HEK293T (cell line): ENCODE measurements at regions not wholly inside any gene's neighbourhood (a gene's known extent, or its start where the extent isn't known, plus 50 kb on each side); places are given as distances from the start of the nearest gene placed in this dataset.

Experiments
- CTCF ChIA-PET: fragments of 350-600 bp; formaldehyde crosslinking; extraction: SDS; loops from one replicate; lab custom pipeline; 2021; ENCODE audit warnings: antibody characterized with exemption, inconsistent platforms; lab: Yijun Ruan, JAX
- POLR2A ChIA-PET: fragments of 350-600 bp; formaldehyde crosslinking; extraction: SDS; loops from one replicate; lab custom pipeline; 2020; ENCODE audit warnings: antibody characterized with exemption, inconsistent platforms; lab: Yijun Ruan, JAX
- DNase-seq: peaks from one replicate; pipeline ENCODE4 v3.0.0; 2012; ENCODE audit warnings: mixed read lengths; ENCODE audit errors: extremely low spot score
- ARNT ChIP-seq: fragments of 450-650 bp; IDR thresholded peaks from 2 replicates; pipeline ENCODE4 v1.6.1; 2017; ENCODE audit warnings: mild to moderate bottlenecking
- BHLHE40 ChIP-seq: fragments of 450-650 bp; IDR thresholded peaks from 2 replicates; pipeline ENCODE4 v1.6.1; 2016; ENCODE audit warnings: mild to moderate bottlenecking, moderate library complexity, borderline replicate concordance
- CTBP1 ChIP-seq: fragments of 450-650 bp; IDR thresholded peaks from 2 replicates; pipeline ENCODE4 v1.6.1; 2016; ENCODE audit warnings: borderline replicate concordance
- ELF4 ChIP-seq: fragments of 450-650 bp; IDR thresholded peaks from 2 replicates; pipeline ENCODE4 v1.6.1; 2017; ENCODE audit warnings: antibody characterized with exemption
- FOXA1 ChIP-seq: fragments of 450-650 bp; IDR thresholded peaks from 2 replicates; pipeline ENCODE4 v1.6.1; 2016; ENCODE audit warnings: mild to moderate bottlenecking
- FOXK2 ChIP-seq: fragments of 450-650 bp; IDR thresholded peaks from 2 replicates; pipeline ENCODE4 v1.6.1; 2016; ENCODE audit warnings: mild to moderate bottlenecking
- FOXM1 ChIP-seq: fragments of 450-650 bp; IDR thresholded peaks from 2 replicates; pipeline ENCODE4 v1.6.1; 2017; ENCODE audit warnings: mild to moderate bottlenecking, borderline replicate concordance
- HDGF ChIP-seq: fragments of 450-650 bp; IDR thresholded peaks from 2 replicates; pipeline ENCODE4 v1.6.1; 2017; ENCODE audit warnings: antibody characterized with exemption, borderline replicate concordance
- L3MBTL2 ChIP-seq: fragments of 450-650 bp; conservative IDR thresholded peaks from 2 replicates; pipeline ENCODE4 v1.6.1; 2016; ENCODE audit warnings: mild to moderate bottlenecking
- LEF1 ChIP-seq: fragments of 450-650 bp; IDR thresholded peaks from 2 replicates; pipeline ENCODE4 v1.6.1; 2017; ENCODE audit warnings: mild to moderate bottlenecking, borderline replicate concordance
- NFRKB ChIP-seq: fragments of 450-650 bp; IDR thresholded peaks from 2 replicates; pipeline ENCODE4 v1.6.1; 2016; ENCODE audit warnings: mild to moderate bottlenecking, moderate library complexity
- PKNOX1 ChIP-seq: fragments of 450-650 bp; IDR thresholded peaks from 2 replicates; pipeline ENCODE4 v1.6.1; 2016
- SP1 ChIP-seq: fragments of 450-650 bp; IDR thresholded peaks from 2 replicates; pipeline ENCODE4 v1.6.1; 2017
- SUZ12 ChIP-seq: fragments of 450-650 bp; IDR thresholded peaks from 2 replicates; pipeline ENCODE4 v1.6.1; 2016; ENCODE audit warnings: mild to moderate bottlenecking
- TARDBP ChIP-seq: fragments of 450-650 bp; IDR thresholded peaks from 2 replicates; pipeline ENCODE4 v1.6.1; 2016
- ZNF384 ChIP-seq: fragments of 450-650 bp; IDR thresholded peaks from 2 replicates; pipeline ENCODE4 v1.6.1; 2016

GRCh38 chr2:12087671-12088380 is 341.4 kb downstream of the LPIN1 start:
- no peak for DNase-seq
- POLR2A ChIA-PET, result no interaction called here
- CTCF ChIA-PET, result no interaction called here
- TF ChIP-seq SUZ12, result no peak
- no peak for TF ChIP-seq ZNF384
- TF ChIP-seq PKNOX1, result no peak
- TF ChIP-seq LEF1, result no peak
- no peak for TF ChIP-seq FOXA1
- no peak for TF ChIP-seq FOXK2
- no peak for TF ChIP-seq BHLHE40
- no peak for TF ChIP-seq SP1

GRCh38 chr2:12089001-12089400 is 342.6 kb downstream of the LPIN1 start:
- DNase-seq, result no peak
- TF ChIP-seq CTBP1, result no peak
- no peak for TF ChIP-seq ZNF384
- no peak for TF ChIP-seq LEF1
- TF ChIP-seq HDGF, result no peak
- TF ChIP-seq NFRKB, result no peak
- no peak for TF ChIP-seq ARNT
- no peak for TF ChIP-seq SUZ12
- TF ChIP-seq PKNOX1, result no peak
- TF ChIP-seq FOXA1, result no peak
- no peak for TF ChIP-seq FOXK2
- no peak for TF ChIP-seq ELF4
- no peak for TF ChIP-seq BHLHE40
- ChIA-PET POLR2A (no interaction called here), CTCF (no interaction called here)

GRCh38 chr2:12089496-12089895 is 343.1 kb downstream of the LPIN1 start:
- TF ChIP-seq SP1 (no peak), LEF1 (no peak), SUZ12 (no peak), HDGF (no peak)
- DNase-seq, result no peak
- ChIA-PET CTCF (no interaction called here), POLR2A (no interaction called here)

- POLR2A ChIA-PET, result no interaction called here
- no peak for TF ChIP-seq SUZ12
- TF ChIP-seq HDGF, result no peak
- TF ChIP-seq FOXK2, result no peak
- no peak for TF ChIP-seq ELF4
- TF ChIP-seq FOXA1, result no peak
- TF ChIP-seq CTBP1, result no peak
- TF ChIP-seq NFRKB, result no peak
- no peak for TF ChIP-seq LEF1
- no peak for TF ChIP-seq PKNOX1
- TF ChIP-seq FOXM1, result no peak
- TF ChIP-seq TARDBP, result no peak
- TF ChIP-seq BHLHE40, result no peak
- no peak for TF ChIP-seq L3MBTL2
- no peak for TF ChIP-seq SP1
- CTCF ChIA-PET, result interaction anchor here (0.5 kb wide), 1 partner anchor 842 kb away, joined by 3 read pairs; no protein-coding TSS in a partner anchor
- no peak for DNase-seq
Observed at GRCh38 chr2:12090072-12090471, 343.6 kb downstream of the LPIN1 start.

GRCh38 chr2:12090590-12090989 is 344.2 kb downstream of the LPIN1 start:
- ChIA-PET CTCF (interaction anchor here (0.5 kb wide), 1 partner anchor 841 kb away, joined by 3 read pairs; no protein-coding TSS in a partner anchor), POLR2A (no interaction called here)
- no peak for DNase-seq
- TF ChIP-seq TARDBP, result no peak
- no peak for TF ChIP-seq ARNT
- no peak for TF ChIP-seq FOXA1
- no peak for TF ChIP-seq SUZ12
- no peak for TF ChIP-seq FOXM1
- TF ChIP-seq NFRKB, result no peak
- TF ChIP-seq SP1, result no peak
- no peak for TF ChIP-seq CTBP1
- no peak for TF ChIP-seq FOXK2
- no peak for TF ChIP-seq ZNF384
- TF ChIP-seq LEF1, result no peak
- TF ChIP-seq ELF4, result no peak
- no peak for TF ChIP-seq HDGF
- no peak for TF ChIP-seq L3MBTL2
- TF ChIP-seq BHLHE40, result no peak
- no peak for TF ChIP-seq PKNOX1

- no peak for DNase-seq
- ChIA-PET POLR2A (no interaction called here), CTCF (no interaction called here)
- TF ChIP-seq LEF1 (no peak), HDGF (no peak), FOXK2 (no peak), CTBP1 (no peak), FOXM1 (no peak), ELF4 (no peak), TARDBP (no peak), SP1 (no peak)
Observed at GRCh38 chr2:12091201-12091806, 344.9 kb downstream of the LPIN1 start.
